ENCODE measurements at regions not wholly inside any gene's neighbourhood (a gene's known extent, or its start where the extent isn't known, plus 50 kb on each side); places are given as distances from the start of the nearest gene placed in this dataset.
"Not testable (repeated sequence)": the region's sequence is repeated elsewhere in the genome, so short reads cannot be mapped to it uniquely, and the experiment has no call there.

DNA sequence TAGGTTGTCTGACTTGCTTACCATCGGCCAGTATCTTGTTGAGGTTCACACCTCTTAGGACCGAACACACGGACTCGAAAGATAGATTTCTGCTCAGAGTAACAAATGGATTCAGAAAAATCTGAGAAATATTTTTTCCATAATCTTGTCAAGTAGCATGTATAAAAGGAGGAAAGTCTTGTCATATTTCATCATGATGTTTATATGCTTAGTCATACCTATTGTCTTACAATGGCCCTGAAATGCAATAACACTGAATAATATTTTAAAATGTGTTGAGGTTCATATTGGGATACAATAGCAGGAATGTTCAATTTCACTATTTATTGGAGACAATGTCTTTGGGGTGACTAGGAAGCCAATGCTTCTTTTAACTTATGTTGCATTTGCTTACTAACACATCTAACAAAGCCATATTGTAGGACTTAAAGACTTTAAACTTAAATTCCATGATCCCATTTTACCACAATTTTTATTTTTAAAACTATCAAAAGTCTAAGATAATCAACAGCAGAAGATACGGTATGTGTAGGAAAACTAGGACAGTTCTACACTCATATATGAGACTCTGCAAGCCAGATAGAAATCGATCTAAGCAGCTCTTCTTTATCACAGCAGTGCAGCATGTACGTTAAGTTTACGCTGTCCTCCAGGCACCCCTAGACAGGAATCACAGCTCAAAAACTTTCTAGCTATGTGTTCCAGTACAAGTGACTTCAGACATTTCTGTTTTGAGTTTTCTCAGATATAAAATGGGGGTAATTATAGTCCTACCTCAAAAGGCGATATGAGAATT is 135.7 kb upstream of the CAV2 start:
- DNase-seq (ENCODE audit: insufficient read length) (no peak), FAIRE-seq (no peak)
- no peak for TF ChIP-seq POLR2AphosphoS5 (IDR thresholded peaks at IDR 0.05; ENCODE audit: low read depth, low read length)
- no peak for TF ChIP-seq POLR2A (IDR thresholded peaks at IDR 0.05; ENCODE audit: low read depth, low read length)
- TF ChIP-seq TAF1 (IDR thresholded peaks at IDR 0.05; ENCODE audit: borderline replicate concordance, low read depth, low read length): no peak

DNA sequence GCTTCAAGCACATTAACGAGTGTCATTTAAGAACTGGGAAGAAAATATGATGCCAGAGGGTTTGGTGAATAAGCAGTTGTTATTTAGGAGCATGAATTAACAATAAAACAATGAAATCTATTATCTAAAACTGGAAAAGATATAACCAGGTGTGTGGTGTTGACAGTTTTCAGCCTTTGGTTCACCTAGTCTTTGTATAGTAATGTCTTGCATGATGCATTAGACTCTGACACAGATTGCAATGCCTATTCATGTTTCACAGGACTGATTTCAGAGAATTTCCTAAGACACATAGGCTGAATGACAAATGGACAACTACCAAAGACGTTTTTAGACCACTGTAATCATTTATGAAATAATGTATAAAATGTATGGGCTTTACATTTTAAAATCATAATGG is 135.1 kb upstream of the CAV2 start:
- FAIRE-seq: no peak
- TF ChIP-seq TAF1 (IDR thresholded peaks at IDR 0.05; ENCODE audit: borderline replicate concordance, low read depth, low read length) (no peak), POLR2A (IDR thresholded peaks at IDR 0.05; ENCODE audit: low read depth, low read length) (no peak), POLR2AphosphoS5 (IDR thresholded peaks at IDR 0.05; ENCODE audit: low read depth, low read length) (no peak)

DNA sequence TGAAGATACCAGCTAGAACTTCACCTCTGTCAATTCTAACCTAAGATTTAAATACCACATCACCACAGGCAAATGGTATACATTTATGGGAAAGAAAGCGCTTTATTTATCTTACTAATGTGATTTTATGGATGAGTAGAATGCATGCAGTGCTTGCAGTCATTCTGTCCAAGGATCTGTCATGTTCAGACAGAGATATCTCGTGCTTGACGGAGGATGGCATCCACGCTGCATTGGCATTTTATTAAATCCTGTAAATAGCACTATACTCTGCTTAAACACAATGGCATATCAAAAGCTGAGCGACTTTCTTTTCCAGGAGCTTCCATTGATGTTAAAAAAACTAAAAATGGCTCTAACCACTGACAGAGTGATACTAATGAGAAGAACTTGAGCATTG is 133.7 kb upstream of the CAV2 start:
- DNase-seq (ENCODE audit: insufficient read length) (no peak), FAIRE-seq (no peak)
- TF ChIP-seq TAF1 (IDR thresholded peaks at IDR 0.05; ENCODE audit: borderline replicate concordance, low read depth, low read length) (no peak), POLR2AphosphoS5 (IDR thresholded peaks at IDR 0.05; ENCODE audit: low read depth, low read length) (no peak), POLR2A (IDR thresholded peaks at IDR 0.05; ENCODE audit: low read depth, low read length) (no peak)

More for the DNA sequence above, 135.1 kb upstream of the CAV2 start:
- no peak for DNase-seq (ENCODE audit: insufficient read length)

DNA sequence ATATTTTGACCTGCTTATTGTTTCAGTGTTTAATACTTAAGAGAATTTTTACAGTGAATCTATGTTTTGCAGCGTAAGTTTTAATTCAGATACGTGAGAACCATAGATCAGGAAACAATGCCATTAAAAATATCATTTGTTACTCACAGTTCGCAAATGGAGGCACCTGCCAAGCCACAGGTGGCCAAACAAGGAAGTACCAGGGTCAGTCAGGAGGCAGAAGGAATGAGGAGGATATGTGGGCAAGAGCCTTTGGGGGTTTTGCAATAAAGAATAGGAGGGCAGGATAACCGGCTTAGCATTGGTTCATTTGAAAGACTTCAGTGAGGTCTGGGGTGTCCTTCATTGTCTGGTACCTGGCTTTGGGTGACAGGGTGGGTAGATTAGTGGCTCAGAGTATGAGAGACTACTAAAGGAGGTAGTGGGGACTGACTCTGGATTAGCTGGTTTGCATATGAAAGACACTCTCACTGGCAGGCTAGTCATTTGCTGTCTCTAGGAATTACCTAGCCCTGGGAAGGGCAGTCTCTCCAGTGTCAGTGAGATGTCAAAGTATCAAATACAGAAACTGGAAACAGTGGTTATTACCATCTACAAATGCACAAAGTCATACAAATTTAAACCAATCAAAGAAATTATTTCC is 132.2 kb upstream of the CAV2 start:
- no peak for DNase-seq (ENCODE audit: insufficient read length)
- FAIRE-seq: no peak

DNA sequence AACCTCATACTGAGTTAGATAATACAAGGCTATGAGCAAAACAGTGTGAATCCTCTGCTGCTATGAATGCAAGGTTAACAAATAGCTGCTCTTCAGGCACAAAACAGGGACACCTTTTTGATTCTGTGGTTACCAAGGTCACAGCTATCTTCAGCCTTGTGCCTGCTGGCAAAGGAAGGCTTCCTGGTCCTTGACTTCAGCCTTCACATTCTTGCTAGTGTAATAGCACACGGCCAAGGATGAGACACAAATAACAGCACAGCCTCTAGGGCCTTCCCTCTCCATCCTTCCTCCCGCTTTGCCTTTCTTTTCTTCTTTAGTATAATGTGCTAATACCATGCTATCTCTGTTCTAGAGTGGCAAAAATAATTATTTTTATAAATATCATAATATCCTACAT is 130.6 kb upstream of the CAV2 start:
- DNase-seq (ENCODE audit: insufficient read length) (no peak), FAIRE-seq (no peak)
- TF ChIP-seq TAF1 (IDR thresholded peaks at IDR 0.05; ENCODE audit: borderline replicate concordance, low read depth, low read length) (no peak), POLR2AphosphoS5 (IDR thresholded peaks at IDR 0.05; ENCODE audit: low read depth, low read length) (no peak), POLR2A (IDR thresholded peaks at IDR 0.05; ENCODE audit: low read depth, low read length) (no peak)

More for the DNA sequence above, 132.2 kb upstream of the CAV2 start:
- no peak for TF ChIP-seq POLR2AphosphoS5 (IDR thresholded peaks at IDR 0.05; ENCODE audit: low read depth, low read length)
- no peak for TF ChIP-seq POLR2A (IDR thresholded peaks at IDR 0.05; ENCODE audit: low read depth, low read length)
- TF ChIP-seq TAF1 (IDR thresholded peaks at IDR 0.05; ENCODE audit: borderline replicate concordance, low read depth, low read length): no peak

DNA sequence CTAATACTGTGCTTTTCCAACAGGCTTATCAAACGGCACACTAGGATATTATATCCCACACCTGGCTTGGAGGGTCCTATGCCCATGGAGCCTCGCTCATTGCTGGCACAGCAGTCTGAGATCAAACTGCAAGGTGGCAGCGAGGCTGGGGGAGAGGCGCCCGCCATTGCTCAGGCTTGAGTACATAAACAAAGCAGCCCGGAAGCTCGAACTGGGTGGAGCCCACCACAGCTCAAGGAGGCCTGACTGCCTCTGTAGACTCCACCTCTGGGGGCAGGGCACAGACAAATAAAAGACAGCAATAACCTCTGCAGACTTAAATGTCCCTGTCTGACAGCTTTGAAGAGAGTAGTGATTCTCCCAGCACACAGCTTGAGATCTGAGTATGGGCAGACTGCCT is 128.0 kb upstream of the CAV2 start:
- not testable (repeated sequence) for DNase-seq (ENCODE audit: insufficient read length); FAIRE-seq

DNA sequence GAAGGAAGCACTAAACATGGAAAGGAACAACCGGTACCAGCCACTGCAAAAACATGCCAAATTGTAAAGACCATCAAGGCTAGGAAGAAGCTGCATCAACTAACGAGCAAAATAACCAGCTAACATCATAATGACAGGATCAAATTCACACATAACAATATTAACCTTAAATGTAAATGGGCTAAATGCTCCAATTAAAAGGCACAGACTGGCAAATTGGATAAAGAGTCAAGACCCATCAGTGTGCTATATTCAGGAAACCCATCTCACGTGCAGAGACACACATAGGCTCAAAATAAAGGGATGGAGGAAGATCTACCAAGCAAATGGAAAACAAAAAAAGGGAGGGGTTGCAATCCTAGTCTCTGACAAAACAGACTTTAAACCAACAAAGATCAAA is 126.3 kb upstream of the CAV2 start:
- not testable (repeated sequence) for FAIRE-seq; DNase-seq (ENCODE audit: insufficient read length)

DNA sequence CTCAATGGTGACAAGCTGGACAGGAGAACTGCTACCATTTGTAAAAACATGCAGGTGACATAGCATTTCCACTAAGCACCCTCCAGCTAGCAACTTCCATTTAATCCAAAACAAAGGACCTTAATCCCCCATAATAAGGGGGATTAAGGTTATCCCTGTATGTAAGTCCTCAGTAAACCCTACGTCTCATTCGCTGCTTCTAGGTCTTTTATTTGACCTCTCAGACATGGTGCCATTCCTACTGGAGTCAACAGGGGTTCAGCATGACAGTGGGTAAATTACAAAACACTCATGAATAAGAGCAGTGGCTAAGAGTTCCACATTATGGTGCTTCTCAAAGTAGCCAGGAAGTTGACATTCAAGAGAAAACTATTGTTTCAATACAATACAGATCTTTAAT is 121.8 kb upstream of the CAV2 start:
- no peak for TF ChIP-seq POLR2AphosphoS5 (IDR thresholded peaks at IDR 0.05; ENCODE audit: low read depth, low read length)
- DNase-seq (ENCODE audit: insufficient read length) (no peak), FAIRE-seq (no peak)

DNA sequence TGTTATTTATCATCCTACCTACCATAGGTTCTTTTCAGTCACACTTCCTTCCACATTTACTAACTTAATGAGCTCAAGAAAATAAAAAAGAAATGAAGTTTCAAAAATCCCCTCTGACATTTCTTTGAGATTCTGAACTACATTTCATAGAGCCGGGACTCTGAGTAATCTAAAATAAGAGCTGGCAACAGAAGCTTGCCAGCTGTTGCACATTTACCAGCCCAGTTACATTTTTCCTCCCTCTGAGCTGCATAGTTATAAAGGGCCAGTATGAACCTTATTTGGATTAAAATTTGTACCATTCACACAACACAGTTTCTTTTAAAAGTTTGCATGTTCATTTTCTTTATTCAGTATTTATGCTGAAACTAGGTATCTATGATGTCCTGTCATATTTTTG is 119.5 kb upstream of the CAV2 start:
- no peak for DNase-seq (ENCODE audit: insufficient read length)
- TF ChIP-seq POLR2A (IDR thresholded peaks at IDR 0.05; ENCODE audit: low read depth, low read length) (no peak), POLR2AphosphoS5 (IDR thresholded peaks at IDR 0.05; ENCODE audit: low read depth, low read length) (no peak), TAF1 (IDR thresholded peaks at IDR 0.05; ENCODE audit: borderline replicate concordance, low read depth, low read length) (no peak)
- no peak for FAIRE-seq

DNA sequence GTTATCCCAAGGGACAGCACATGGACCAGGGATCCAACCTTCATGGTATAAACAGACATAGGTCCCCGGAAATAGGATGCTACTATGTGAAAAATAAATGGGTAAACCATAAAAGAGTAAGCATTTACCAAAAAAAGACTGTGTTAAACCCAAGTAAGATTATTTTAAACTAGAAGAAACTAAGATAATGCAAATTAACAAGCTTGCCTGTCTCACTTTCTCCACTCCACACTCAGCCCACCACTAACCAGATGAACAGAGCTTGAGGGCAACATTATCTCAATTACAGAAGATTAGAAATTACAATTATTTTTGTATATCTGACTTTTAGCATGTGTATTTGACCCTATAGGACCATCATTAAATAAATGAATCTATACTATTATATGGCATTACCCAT is 117.2 kb upstream of the CAV2 start:
- no peak for TF ChIP-seq POLR2A (IDR thresholded peaks at IDR 0.05; ENCODE audit: low read depth, low read length)
- TF ChIP-seq TAF1 (IDR thresholded peaks at IDR 0.05; ENCODE audit: borderline replicate concordance, low read depth, low read length): no peak
- TF ChIP-seq POLR2AphosphoS5 (IDR thresholded peaks at IDR 0.05; ENCODE audit: low read depth, low read length): no peak
- no peak for DNase-seq (ENCODE audit: insufficient read length)
- no peak for FAIRE-seq

DNA sequence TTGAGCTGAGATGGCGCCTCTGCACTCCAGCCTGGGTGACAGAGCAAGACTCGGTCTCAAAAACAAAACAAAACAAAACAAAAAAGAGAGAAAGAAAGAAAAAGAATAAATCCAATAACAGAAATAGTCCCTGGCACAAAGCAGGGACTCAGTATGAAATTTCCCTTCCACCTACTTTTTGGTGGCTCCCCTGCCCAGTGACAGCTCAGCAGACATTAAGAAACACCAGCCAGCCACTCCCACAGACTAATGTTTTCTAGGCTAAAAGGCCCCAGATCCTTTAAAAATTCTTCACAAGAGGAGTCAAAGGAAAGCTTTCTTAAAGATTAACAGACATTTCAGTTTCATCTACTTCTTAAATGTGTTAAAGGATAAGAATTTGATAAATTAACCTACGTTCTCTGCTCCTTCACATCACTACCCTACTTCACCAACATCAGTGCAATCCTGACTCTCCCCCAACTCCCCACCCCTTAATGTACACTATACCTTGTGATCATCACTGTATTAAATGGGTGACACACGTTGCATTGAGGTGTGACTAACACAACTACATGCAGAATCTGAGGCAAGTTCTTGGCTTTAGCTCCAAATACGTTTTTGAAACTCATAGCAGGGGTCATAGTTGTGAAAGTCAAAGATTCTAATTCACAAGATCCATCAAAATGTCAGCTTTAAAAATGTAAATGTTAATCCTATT is 114.5 kb upstream of the CAV2 start:
- TF ChIP-seq POLR2AphosphoS5 (IDR thresholded peaks at IDR 0.05; ENCODE audit: low read depth, low read length) (no peak), TAF1 (IDR thresholded peaks at IDR 0.05; ENCODE audit: borderline replicate concordance, low read depth, low read length) (no peak), POLR2A (IDR thresholded peaks at IDR 0.05; ENCODE audit: low read depth, low read length) (no peak)
- FAIRE-seq (no peak), DNase-seq (ENCODE audit: insufficient read length) (no peak)

DNA sequence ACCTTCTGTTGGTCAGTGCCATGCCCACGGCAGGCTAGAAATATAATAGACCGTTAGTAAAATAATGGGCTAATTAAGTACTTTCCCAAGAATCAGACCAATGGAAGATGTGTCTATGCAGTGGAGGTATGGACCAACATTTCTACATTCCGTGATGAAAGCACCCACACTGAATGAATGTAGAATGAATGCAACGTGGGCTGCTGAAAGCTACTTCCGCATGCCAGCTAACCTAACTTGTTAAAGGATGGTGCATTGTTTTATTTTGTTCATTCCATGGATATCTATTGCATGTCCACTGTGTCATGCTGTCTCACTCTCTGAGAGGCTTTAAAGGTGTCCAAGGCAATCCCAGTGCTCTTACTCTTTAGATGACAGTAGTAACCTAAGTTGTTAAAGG is 112.9 kb upstream of the CAV2 start:
- TF ChIP-seq POLR2A (IDR thresholded peaks at IDR 0.05; ENCODE audit: low read depth, low read length) (no peak), POLR2AphosphoS5 (IDR thresholded peaks at IDR 0.05; ENCODE audit: low read depth, low read length) (no peak), TAF1 (IDR thresholded peaks at IDR 0.05; ENCODE audit: borderline replicate concordance, low read depth, low read length) (no peak)
- DNase-seq (ENCODE audit: insufficient read length): no peak
- FAIRE-seq: no peak

Measured in GM12892 (cell line).